ENCODE measurements at regions not wholly inside any gene's neighbourhood (a gene's known extent, or its start where the extent isn't known, plus 50 kb on each side); places are given as distances from the start of the nearest gene placed in this dataset.

GRCh38 chrX:133473451-133473850 lies 58.2 kb upstream of the GPC4 start:
- no peak overlapping the region for H3K27ac ChIP-seq
- no peaks in the 10 kb centered on the region for H3K4me1 ChIP-seq
- H3K36me3 ChIP-seq = no peaks in the 10 kb centered on the region
- TF ChIP-seq POLR2AphosphoS5 (IDR thresholded peaks at IDR 0.05) = no peak
- TF ChIP-seq POLR2A (IDR thresholded peaks at IDR 0.05) = no peak
- no peak for TF ChIP-seq CTCF (IDR thresholded peaks at IDR 0.05)
- no peak for TF ChIP-seq EP300 (IDR thresholded peaks at IDR 0.05)
- H3K27me3 ChIP-seq = no peaks in the 10 kb centered on the region
- intact Hi-C loops (cut with DNase I; ENCODE audit: low total_unique reads) = no loop called here
- no peaks in the 10 kb centered on the region for H3K9me3 ChIP-seq
- H3K4me3 ChIP-seq = no peak overlapping the region
- DNase-seq = no peak

GRCh38 chrX:133468051-133468450 lies 52.8 kb upstream of the GPC4 start:
- H3K27me3 ChIP-seq = no peaks in the 10 kb centered on the region
- H3K4me3 ChIP-seq = no peak overlapping the region
- H3K4me1 ChIP-seq = no peaks in the 10 kb centered on the region
- H3K9me3 ChIP-seq = no peaks in the 10 kb centered on the region
- no peak overlapping the region for H3K27ac ChIP-seq
- 33 to 60% (median 47%) methylated on average over 3 of the region's 3 CpGs for WGBS, 5 donors
- H3K36me3 ChIP-seq = no peaks in the 10 kb centered on the region
- TF ChIP-seq POLR2AphosphoS5 (IDR thresholded peaks at IDR 0.05) (no peak), POLR2A (IDR thresholded peaks at IDR 0.05) (no peak), EP300 (IDR thresholded peaks at IDR 0.05) (no peak), CTCF (IDR thresholded peaks at IDR 0.05) (no peak)
- no peak for DNase-seq
- intact Hi-C loops (cut with DNase I; ENCODE audit: low total_unique reads) = no loop called here

GRCh38 chrX:133465254-133465653 lies 50.0 kb upstream of the GPC4 start:
- no peak for DNase-seq
- WGBS, 5 donors = 61 to 90% (median 82%) methylated on average over 1 of the region's 1 CpG

More at GRCh38 chrX:133465254-133465653, 50.0 kb upstream of the GPC4 start:
- Histone ChIP-seq H3K27me3 (no peaks in the 10 kb centered on the region), H3K36me3 (no peaks in the 10 kb centered on the region), H3K4me1 (no peaks in the 10 kb centered on the region), H3K27ac (no peak overlapping the region), H3K4me3 (no peak overlapping the region), H3K9me3 (no peaks in the 10 kb centered on the region)
- intact Hi-C loops (cut with DNase I; ENCODE audit: low total_unique reads) = no loop called here
- TF ChIP-seq POLR2A (IDR thresholded peaks at IDR 0.05) (no peak), CTCF (IDR thresholded peaks at IDR 0.05) (no peak), EP300 (IDR thresholded peaks at IDR 0.05) (no peak), POLR2AphosphoS5 (IDR thresholded peaks at IDR 0.05) (no peak)
